H1 (cell line): ENCODE measurements at regions not wholly inside any gene's neighbourhood (a gene's known extent, or its start where the extent isn't known, plus 50 kb on each side); places are given as distances from the start of the nearest gene placed in this dataset.

Experiments
- BRCA1 ChIP-seq: IDR thresholded peaks from 2 replicates; pipeline ENCODE4 v1.6.1; 2012; ENCODE audit warnings: low read depth, low read length, improper control_type of control experiment
- CHD2 ChIP-seq: IDR thresholded peaks from 2 replicates; pipeline ENCODE4 v1.6.1; 2012; ENCODE audit warnings: low read length, improper control_type of control experiment
- CTCF ChIP-seq, 3 experiments: IDR thresholded peaks; 1 replicate in 2 of 3; 2 replicates in 1 of 3; pipeline versions ENCODE4 v1.5.1 to v1.6.1; 2011; ENCODE audit warnings: low read length in 3 of 3, mild to moderate bottlenecking in 3 of 3, inconsistent platforms in 2 of 3, low read depth in 1 of 3, moderate library complexity in 1 of 3; ENCODE audit not compliant: insufficient read depth in 1 of 3; ENCODE audit errors: control extremely low read depth in 1 of 3
- EZH2 ChIP-seq: fragments of 200-600 bp; sonication (generic); IDR thresholded peaks from 2 replicates; pipeline ENCODE4 v1.7.1; 2012; ENCODE audit warnings: low read depth, mild to moderate bottlenecking, moderate library complexity, low read length, inconsistent platforms; ENCODE audit not compliant: severe bottlenecking
- GTF2F1 ChIP-seq: IDR thresholded peaks from 2 replicates; pipeline ENCODE4 v1.6.1; 2012; ENCODE audit warnings: low read depth, low read length, improper control_type of control experiment, borderline replicate concordance
- HDAC6 ChIP-seq: IDR thresholded peaks from one replicate; pipeline ENCODE4 v1.7.1; 2012; ENCODE audit warnings: low read depth, mild to moderate bottlenecking, inconsistent platforms, low read length, moderate library complexity
- KDM1A ChIP-seq: fragments of 200-600, 300-600 bp; sonication (generic); IDR thresholded peaks from 2 replicates; pipeline ENCODE4 v1.7.1; 2016; ENCODE audit warnings: mild to moderate bottlenecking, low read length, borderline replicate concordance
- POLR2A ChIP-seq, 2 experiments: IDR thresholded peaks; 1 replicate in 1 of 2; 2 replicates in 1 of 2; pipeline ENCODE4 v1.6.1; 2011; ENCODE audit warnings: low read depth in 2 of 2, low read length in 2 of 2, mild to moderate bottlenecking in 2 of 2; ENCODE audit errors: control extremely low read depth in 1 of 2
- RFX5 ChIP-seq: IDR thresholded peaks from 2 replicates; pipeline ENCODE4 v1.6.1; 2011; ENCODE audit warnings: low read depth, low read length, improper control_type of control experiment, borderline replicate concordance
- RNF2 ChIP-seq: fragments of 200-900, 300-1000 bp; sonication (generic); IDR thresholded peaks from 2 replicates; pipeline ENCODE4 v1.7.1; 2016; ENCODE audit warnings: borderline replicate concordance, low read depth, mild to moderate bottlenecking, antibody characterized with exemption, low read length; ENCODE audit not compliant: poor library complexity, severe bottlenecking; ENCODE audit errors: missing control alignments
- SP1 ChIP-seq: IDR thresholded peaks from 2 replicates; pipeline ENCODE4 v1.6.1; 2011; ENCODE audit warnings: low read depth, low read length
- SRF ChIP-seq: IDR thresholded peaks from 2 replicates; pipeline ENCODE4 v1.6.1; 2011; ENCODE audit warnings: mild to moderate bottlenecking, low read depth, low read length, moderate library complexity
- TAF1 ChIP-seq: IDR thresholded peaks from 2 replicates; pipeline ENCODE4 v1.6.1; 2011; ENCODE audit warnings: mild to moderate bottlenecking, low read depth, low read length
- TCF12 ChIP-seq: IDR thresholded peaks from 2 replicates; pipeline ENCODE4 v1.6.1; 2011; ENCODE audit warnings: low read depth, mild to moderate bottlenecking, low read length

DNA sequence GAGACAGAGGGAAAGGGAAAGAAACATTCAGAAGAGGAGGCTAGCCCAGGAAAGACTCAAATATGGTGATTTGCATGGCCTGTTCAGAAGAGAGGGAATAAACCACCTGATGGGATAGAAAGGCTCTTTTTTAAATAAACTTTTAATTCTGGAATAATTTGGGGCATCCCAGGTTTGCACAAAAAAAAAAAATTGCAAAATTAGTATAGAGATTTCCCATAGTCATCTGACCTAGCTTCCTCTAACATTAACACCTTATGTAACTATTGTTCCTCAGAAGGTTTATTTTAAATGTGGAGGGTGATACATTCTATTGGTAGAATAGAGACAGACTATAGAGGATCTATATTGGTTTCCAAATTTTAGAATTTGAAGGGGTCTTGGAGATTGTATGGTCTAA lies 330.4 kb upstream of the SLC14A2 start:
- TF ChIP-seq SRF (no peak), EZH2 (no peak), CTCF (IDR thresholded peaks at IDR 0.05; ENCODE audit: control extremely low read depth in 1 of 3, insufficient read depth in 1 of 3, low read depth in 1 of 3, low read length in 3 of 3) (no peak), GTF2F1 (no peak), CHD2 (no peak), SP1 (no peak), KDM1A (no peak), HDAC6 (no peak), BRCA1 (no peak), RNF2 (no peak), POLR2A (IDR thresholded peaks at IDR 0.05; ENCODE audit: control extremely low read depth in 1 of 2, low read depth in 2 of 2, low read length in 2 of 2) (no peak), RFX5 (no peak), TCF12 (no peak), TAF1 (no peak)
